ENCODE measurements at regions not wholly inside any gene's neighbourhood (a gene's known extent, or its start where the extent isn't known, plus 50 kb on each side); places are given as distances from the start of the nearest gene placed in this dataset.
"Not testable (repeated sequence)": the region's sequence is repeated elsewhere in the genome, so short reads cannot be mapped to it uniquely, and the experiment has no call there.

GRCh38 chr21:36212513-36212780 lies 55.8 kb downstream of the DOP1B start:
- H3K27ac ChIP-seq, result no peak overlapping the region
- no peak for TF ChIP-seq CTCF (IDR thresholded peaks at IDR 0.05)

GRCh38 chr21:36214561-36214960 lies 57.9 kb downstream of the DOP1B start:
- H3K9me3 ChIP-seq, result no peaks in the 10 kb centered on the region
- no peak overlapping the region for H3K27ac ChIP-seq
- TF ChIP-seq CTCF (IDR thresholded peaks at IDR 0.05), result no peak
- H3K4me1 ChIP-seq, result no peaks in the 10 kb centered on the region
- H3K36me3 ChIP-seq, result peaks cover 23% of the 10 kb centered on the region
- no peak overlapping the region for H3K4me3 ChIP-seq
- H3K27me3 ChIP-seq, result no peaks in the 10 kb centered on the region
- DNase-seq (ENCODE audit: low spot score), result no peak

More at GRCh38 chr21:36212513-36212780, 55.8 kb downstream of the DOP1B start:
- DNase-seq (ENCODE audit: low spot score), result no peak
- H3K4me1 ChIP-seq, result no peaks in the 10 kb centered on the region
- H3K27me3 ChIP-seq, result no peaks in the 10 kb centered on the region
- no peaks in the 10 kb centered on the region for H3K9me3 ChIP-seq
- peaks cover 17% of the 10 kb centered on the region for H3K36me3 ChIP-seq
- H3K4me3 ChIP-seq, result no peak overlapping the region

GRCh38 chr21:36217743-36218142 lies 61.1 kb downstream of the DOP1B start:
- no peak for TF ChIP-seq CTCF (IDR thresholded peaks at IDR 0.05)
- Histone ChIP-seq H3K27ac (no peak overlapping the region), H3K9me3 (no peaks in the 10 kb centered on the region), H3K4me1 (no peaks in the 10 kb centered on the region), H3K36me3 (peaks cover 23% of the 10 kb centered on the region), H3K4me3 (no peak overlapping the region), H3K27me3 (no peaks in the 10 kb centered on the region)
- no peak for DNase-seq (ENCODE audit: low spot score)

- TF ChIP-seq CTCF (IDR thresholded peaks at IDR 0.05), result no peak
- no peak for DNase-seq (ENCODE audit: low spot score)
- no peaks in the 10 kb centered on the region for H3K27me3 ChIP-seq
- H3K4me3 ChIP-seq, result no peak overlapping the region
- H3K27ac ChIP-seq, result no peak overlapping the region
- no peaks in the 10 kb centered on the region for H3K4me1 ChIP-seq
- H3K9me3 ChIP-seq, result no peaks in the 10 kb centered on the region
- peaks cover 23% of the 10 kb centered on the region for H3K36me3 ChIP-seq
These were observed 62.1 kb downstream of the DOP1B start for GRCh38 chr21:36218691-36219090.

GRCh38 chr21:36223451-36223850 lies 66.8 kb downstream of the DOP1B start:
- Histone ChIP-seq H3K27ac (no peak overlapping the region), H3K27me3 (no peaks in the 10 kb centered on the region), H3K4me1 (no peaks in the 10 kb centered on the region), H3K9me3 (no peaks in the 10 kb centered on the region), H3K36me3 (peaks cover under 1% of the 10 kb centered on the region), H3K4me3 (no peak overlapping the region)
- no peak for TF ChIP-seq CTCF (IDR thresholded peaks at IDR 0.05)
- no peak for DNase-seq (ENCODE audit: low spot score)

- DNase-seq (ENCODE audit: low spot score), result no peak
- Histone ChIP-seq H3K27ac (no peak overlapping the region), H3K4me3 (no peak overlapping the region), H3K27me3 (no peaks in the 10 kb centered on the region), H3K9me3 (no peaks in the 10 kb centered on the region), H3K36me3 (peaks cover 11% of the 10 kb centered on the region), H3K4me1 (no peaks in the 10 kb centered on the region)
- TF ChIP-seq CTCF (IDR thresholded peaks at IDR 0.05), result no peak
These were observed 72.6 kb downstream of the DOP1B start for GRCh38 chr21:36229181-36229580.

GRCh38 chr21:36231444-36231843 lies 74.8 kb downstream of the DOP1B start:
- H3K4me3 ChIP-seq; DNase-seq (ENCODE audit: low spot score); H3K4me1 ChIP-seq; H3K9me3 ChIP-seq; H3K27me3 ChIP-seq; H3K27ac ChIP-seq: not testable (repeated sequence)
- H3K36me3 ChIP-seq, result peaks cover 11% of the 10 kb centered on the region

Measured in right atrium auricular region (tissue), 2 donors.